ENCODE measurements at regions not wholly inside any gene's neighbourhood (a gene's known extent, or its start where the extent isn't known, plus 50 kb on each side); places are given as distances from the start of the nearest gene placed in this dataset.

DNA sequence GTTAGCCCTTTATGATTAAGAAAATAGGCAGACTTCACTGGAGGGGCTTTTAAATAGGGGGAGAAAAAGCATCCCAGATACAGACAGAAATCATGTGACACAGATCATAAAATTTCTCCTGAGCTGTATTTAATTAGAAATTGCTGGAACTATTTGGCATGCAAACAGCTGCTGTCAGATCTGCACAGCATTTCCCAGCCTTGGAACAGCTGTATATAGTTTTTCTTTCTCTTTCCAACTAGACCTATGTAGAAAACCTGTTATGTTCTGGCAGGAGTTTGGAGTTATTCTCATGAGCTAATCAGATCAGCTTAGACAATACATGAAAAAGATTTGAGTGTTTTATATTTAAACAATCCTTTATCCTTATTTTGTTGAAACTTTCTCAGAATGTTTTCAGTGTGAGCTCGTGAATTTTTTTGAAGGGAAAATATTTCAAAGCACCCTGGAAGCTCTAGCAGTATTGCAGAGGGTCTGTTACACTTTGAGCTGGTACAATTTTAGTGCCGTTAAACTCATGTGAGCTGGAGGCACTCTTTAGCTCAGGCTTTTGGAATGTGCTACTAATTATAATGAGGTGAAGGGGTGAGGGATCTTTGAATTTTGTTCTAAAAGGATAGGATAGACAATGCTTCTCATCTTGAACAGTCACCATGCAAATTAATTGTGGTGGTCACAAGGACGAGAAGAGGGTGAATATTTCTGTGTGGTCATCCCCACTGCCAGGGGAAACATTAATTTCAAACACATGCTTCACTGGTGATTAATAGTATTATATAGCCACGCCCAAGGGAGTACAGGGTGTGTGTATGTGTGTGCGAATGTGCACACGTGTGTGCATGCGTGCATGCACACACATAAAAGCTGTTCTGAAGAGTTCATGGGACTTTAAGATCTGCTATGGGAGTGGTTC lies 239.4 kb upstream of the FBXL7 start:
- Mint-ChIP-seq H3K36me3 (no peaks in the 10 kb centered on the region), H3K9me3 (no peaks in the 10 kb centered on the region), H3K27me3 (ENCODE audit: low read depth) (peaks cover under 1% of the 10 kb centered on the region), H3K4me3 (peak overlapping the region; percentile 32), H3K4me1 (peaks cover 20% of the 10 kb centered on the region), H3K27ac (peak overlapping the region; percentile 64)
- no peak for DNase-seq (ENCODE audit: low spot score in 2 of 2, unreplicated experiment in 2 of 2)
- TF ChIP-seq, protein P1, sequence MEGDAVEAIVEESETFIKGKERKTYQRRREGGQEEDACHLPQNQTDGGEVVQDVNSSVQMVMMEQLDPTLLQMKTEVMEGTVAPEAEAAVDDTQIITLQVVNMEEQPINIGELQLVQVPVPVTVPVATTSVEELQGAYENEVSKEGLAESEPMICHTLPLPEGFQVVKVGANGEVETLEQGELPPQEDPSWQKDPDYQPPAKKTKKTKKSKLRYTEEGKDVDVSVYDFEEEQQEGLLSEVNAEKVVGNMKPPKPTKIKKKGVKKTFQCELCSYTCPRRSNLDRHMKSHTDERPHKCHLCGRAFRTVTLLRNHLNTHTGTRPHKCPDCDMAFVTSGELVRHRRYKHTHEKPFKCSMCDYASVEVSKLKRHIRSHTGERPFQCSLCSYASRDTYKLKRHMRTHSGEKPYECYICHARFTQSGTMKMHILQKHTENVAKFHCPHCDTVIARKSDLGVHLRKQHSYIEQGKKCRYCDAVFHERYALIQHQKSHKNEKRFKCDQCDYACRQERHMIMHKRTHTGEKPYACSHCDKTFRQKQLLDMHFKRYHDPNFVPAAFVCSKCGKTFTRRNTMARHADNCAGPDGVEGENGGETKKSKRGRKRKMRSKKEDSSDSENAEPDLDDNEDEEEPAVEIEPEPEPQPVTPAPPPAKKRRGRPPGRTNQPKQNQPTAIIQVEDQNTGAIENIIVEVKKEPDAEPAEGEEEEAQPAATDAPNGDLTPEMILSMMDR (IDR thresholded peaks at IDR 0.05; ENCODE audit: unreplicated experiment): no peak

DNA sequence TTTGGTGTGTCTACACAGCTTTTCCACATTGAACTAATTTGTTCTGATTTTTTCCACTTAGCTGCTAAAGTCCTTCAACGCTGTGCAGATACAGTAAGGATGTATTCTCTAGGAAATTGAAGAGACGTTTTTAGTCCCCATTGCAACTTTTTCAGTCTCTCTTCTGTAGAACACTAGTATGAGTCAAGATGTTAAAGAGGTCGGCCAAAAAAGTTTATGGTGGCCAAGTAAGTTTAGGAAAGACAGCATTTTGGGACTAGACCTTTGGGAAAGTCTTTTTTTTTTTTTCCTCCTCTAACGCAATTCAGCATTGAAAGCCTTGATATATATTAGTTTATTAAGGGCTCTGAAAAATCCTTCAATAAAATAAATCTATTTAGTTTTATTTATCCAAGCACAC lies 243.5 kb upstream of the FBXL7 start:
- H3K9me3 Mint-ChIP-seq: no peaks in the 10 kb centered on the region
- no peak for DNase-seq (ENCODE audit: low spot score in 2 of 2, unreplicated experiment in 2 of 2)
- peaks cover 20% of the 10 kb centered on the region for H3K4me1 Mint-ChIP-seq
- H3K27me3 Mint-ChIP-seq (ENCODE audit: low read depth): peaks cover 7% of the 10 kb centered on the region
- H3K36me3 Mint-ChIP-seq: no peaks in the 10 kb centered on the region
- H3K4me3 Mint-ChIP-seq: no peak overlapping the region
- no peak overlapping the region for H3K27ac Mint-ChIP-seq
- TF ChIP-seq, protein P1 (IDR thresholded peaks at IDR 0.05; ENCODE audit: unreplicated experiment): no peak

DNA sequence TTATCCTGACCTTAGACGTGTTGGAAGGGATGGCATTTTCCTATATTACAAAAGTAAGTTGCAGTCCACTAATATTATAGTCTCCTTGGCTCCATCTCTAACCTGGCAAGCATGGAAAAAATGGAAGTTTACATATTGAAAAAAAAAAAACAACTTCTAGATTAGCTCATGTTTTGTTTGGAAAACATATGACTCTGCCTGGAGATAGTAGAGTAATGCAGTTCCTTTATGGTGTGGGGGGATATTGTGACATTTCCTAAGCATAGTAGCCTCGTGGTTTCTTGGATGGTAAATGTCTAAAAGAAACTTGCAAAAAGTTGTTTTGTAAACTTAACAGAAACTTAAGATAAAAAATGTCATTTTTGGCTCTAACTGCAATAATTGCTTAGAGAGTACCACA lies 244.4 kb upstream of the FBXL7 start:
- Mint-ChIP-seq H3K27ac (no peak overlapping the region), H3K4me3 (no peak overlapping the region), H3K27me3 (ENCODE audit: low read depth) (peaks cover 7% of the 10 kb centered on the region), H3K36me3 (no peaks in the 10 kb centered on the region), H3K9me3 (no peaks in the 10 kb centered on the region), H3K4me1 (peaks cover 12% of the 10 kb centered on the region)
- TF ChIP-seq, protein P1 (IDR thresholded peaks at IDR 0.05; ENCODE audit: unreplicated experiment): no peak
- no peak for DNase-seq (ENCODE audit: low spot score in 2 of 2, unreplicated experiment in 2 of 2)

- DNase-seq (ENCODE audit: low spot score in 2 of 2, unreplicated experiment in 2 of 2): no peak
- Mint-ChIP-seq H3K4me3 (no peak overlapping the region), H3K27me3 (ENCODE audit: low read depth) (peaks cover 7% of the 10 kb centered on the region), H3K9me3 (no peaks in the 10 kb centered on the region), H3K36me3 (no peaks in the 10 kb centered on the region), H3K4me1 (peaks cover 4% of the 10 kb centered on the region), H3K27ac (no peak overlapping the region)
- TF ChIP-seq, protein P1 (IDR thresholded peaks at IDR 0.05; ENCODE audit: unreplicated experiment): no peak
These were observed 245.4 kb upstream of the FBXL7 start for GRCh38 chr5:15254607-15255006.

- no peak overlapping the region for H3K27ac Mint-ChIP-seq
- H3K9me3 Mint-ChIP-seq: peaks cover under 1% of the 10 kb centered on the region
- no peak overlapping the region for H3K4me3 Mint-ChIP-seq
- no peaks in the 10 kb centered on the region for H3K36me3 Mint-ChIP-seq
- peaks cover 7% of the 10 kb centered on the region for H3K27me3 Mint-ChIP-seq (ENCODE audit: low read depth)
- no peak for DNase-seq (ENCODE audit: low spot score in 2 of 2, unreplicated experiment in 2 of 2)
- H3K4me1 Mint-ChIP-seq: no peaks in the 10 kb centered on the region
- TF ChIP-seq, protein P1 (IDR thresholded peaks at IDR 0.05; ENCODE audit: unreplicated experiment): no peak
These were observed 247.6 kb upstream of the FBXL7 start for GRCh38 chr5:15252331-15252730.

All from mesothelial cell of epicardium (in vitro differentiated cells).